Tibial nerve (tissue), 3 donors: ENCODE measurements at regions not wholly inside any gene's neighbourhood (a gene's known extent, or its start where the extent isn't known, plus 50 kb on each side); places are given as distances from the start of the nearest gene placed in this dataset.

Source experiments
- POLR2A ChIP-seq, 2 donors: fragments of 450-650 bp; IDR thresholded peaks; one replicate each; pipeline ENCODE4 v1.6.1; 2017; ENCODE audit warnings: antibody characterized with exemption in 2 of 2, mild to moderate bottlenecking in 2 of 2, moderate library complexity in 2 of 2
- TF ChIP-seq, protein P1 (sequence below), 5 experiments: fragments of 200-600 bp in 3 of 5; fragments of 450-650 bp in 2 of 5; sonication (generic) in 3 of 5; IDR thresholded peaks; one replicate each; pipeline ENCODE4 v1.5.1; 2016 to 2019; ENCODE audit warnings: antibody characterized with exemption in 5 of 5, mild to moderate bottlenecking in 3 of 5, moderate library complexity in 2 of 5

DNA sequence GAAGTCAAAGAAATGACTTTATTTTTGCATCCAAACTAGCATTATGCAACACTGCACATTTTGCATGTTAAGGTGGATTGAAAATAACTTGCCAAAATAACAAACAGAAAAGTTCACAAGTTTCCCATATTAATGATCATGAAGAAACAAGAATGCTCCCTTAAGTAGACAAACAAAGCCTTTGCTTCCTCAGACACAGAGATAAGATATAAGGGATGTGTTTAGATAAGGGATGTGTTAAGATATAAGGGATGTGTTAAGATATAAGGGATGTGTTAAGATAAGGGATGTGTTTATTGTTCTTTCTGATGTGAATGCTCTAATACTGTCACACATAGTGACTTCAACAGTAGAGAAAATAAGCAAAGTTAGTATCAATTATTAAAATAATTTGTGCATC, 174.8 kb downstream of the GABRG2 start:
- TF ChIP-seq, protein P1, sequence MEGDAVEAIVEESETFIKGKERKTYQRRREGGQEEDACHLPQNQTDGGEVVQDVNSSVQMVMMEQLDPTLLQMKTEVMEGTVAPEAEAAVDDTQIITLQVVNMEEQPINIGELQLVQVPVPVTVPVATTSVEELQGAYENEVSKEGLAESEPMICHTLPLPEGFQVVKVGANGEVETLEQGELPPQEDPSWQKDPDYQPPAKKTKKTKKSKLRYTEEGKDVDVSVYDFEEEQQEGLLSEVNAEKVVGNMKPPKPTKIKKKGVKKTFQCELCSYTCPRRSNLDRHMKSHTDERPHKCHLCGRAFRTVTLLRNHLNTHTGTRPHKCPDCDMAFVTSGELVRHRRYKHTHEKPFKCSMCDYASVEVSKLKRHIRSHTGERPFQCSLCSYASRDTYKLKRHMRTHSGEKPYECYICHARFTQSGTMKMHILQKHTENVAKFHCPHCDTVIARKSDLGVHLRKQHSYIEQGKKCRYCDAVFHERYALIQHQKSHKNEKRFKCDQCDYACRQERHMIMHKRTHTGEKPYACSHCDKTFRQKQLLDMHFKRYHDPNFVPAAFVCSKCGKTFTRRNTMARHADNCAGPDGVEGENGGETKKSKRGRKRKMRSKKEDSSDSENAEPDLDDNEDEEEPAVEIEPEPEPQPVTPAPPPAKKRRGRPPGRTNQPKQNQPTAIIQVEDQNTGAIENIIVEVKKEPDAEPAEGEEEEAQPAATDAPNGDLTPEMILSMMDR (IDR thresholded peaks at IDR 0.05), result no peak
- no peak for TF ChIP-seq POLR2A (IDR thresholded peaks at IDR 0.05)
